CD4-positive, alpha-beta T cell (primary cell): ENCODE measurements at regions not wholly inside any gene's neighbourhood (a gene's known extent, or its start where the extent isn't known, plus 50 kb on each side); places are given as distances from the start of the nearest gene placed in this dataset.

Source experiments
- ATAC-seq: fragments of 200-7000 bp; cut with Tn5 transposase; one replicate; pipeline ENCODE4 v1.10.0; 2022; ENCODE audit warnings: mild to moderate bottlenecking; ENCODE audit not compliant: poor library complexity
- CTCF ChIA-PET: fragments of 350-600 bp; sonication (Branson Sonifier 250); formaldehyde crosslinking; loops from one replicate; lab custom pipeline; 2021; ENCODE audit warnings: antibody characterized with exemption, inconsistent platforms; lab: Charles Lee
- POLR2A ChIA-PET: fragments of 350-600 bp; sonication (Branson Sonifier 250); formaldehyde crosslinking; loops from one replicate; lab custom pipeline; 2021; ENCODE audit warnings: antibody characterized with exemption, inconsistent platforms; lab: Charles Lee
- DNase-seq, 14 experiments: peaks; one replicate each; pipeline ENCODE4 v3.0.0-alpha.2; 2013 to 2020; ENCODE audit warnings: mixed read lengths in 2 of 14
- H3K27ac ChIP-seq, 2 donors: one replicate each; pipeline versions ENCODE4 v1.5.1 to v1.7.0; 2013; ENCODE audit warnings: low read length in 2 of 2, low read depth in 1 of 2, mild to moderate bottlenecking in 1 of 2
- H3K27me3 ChIP-seq, 2 experiments: 1 replicate in 1 of 2; 2 replicates in 1 of 2; pipeline versions ENCODE4 v1.6.1 to v1.7.0; 2013; ENCODE audit warnings: low read length in 2 of 2, control low read depth in 1 of 2, mild to moderate bottlenecking in 1 of 2, moderate library complexity in 1 of 2; ENCODE audit not compliant: insufficient read depth in 2 of 2, control insufficient read depth in 1 of 2
- H3K36me3 ChIP-seq: one replicate; pipeline ENCODE4 v1.6.1; 2013; ENCODE audit warnings: low read length, control low read depth; ENCODE audit not compliant: insufficient read depth
- H3K4me1 ChIP-seq: one replicate; pipeline ENCODE4 v1.6.1; 2013; ENCODE audit warnings: low read length, control low read depth; ENCODE audit not compliant: insufficient read depth
- H3K4me3 ChIP-seq: one replicate; pipeline ENCODE4 v1.5.1; 2013; ENCODE audit warnings: mild to moderate bottlenecking, low read length, moderate library complexity
- H3K9me3 ChIP-seq, 2 experiments: 1 replicate in 1 of 2; 2 replicates in 1 of 2; pipeline versions ENCODE4 v1.6.1 to v1.7.0; 2013; ENCODE audit warnings: low read length in 2 of 2, mild to moderate bottlenecking in 2 of 2, control low read depth in 1 of 2, moderate library complexity in 1 of 2; ENCODE audit not compliant: control insufficient read depth in 1 of 2, insufficient read depth in 1 of 2
- H3K27ac Mint-ChIP-seq: one replicate; pipeline ENCODE4 v1.8.0; 2020; ENCODE audit warnings: mixed read lengths
- H3K27me3 Mint-ChIP-seq: one replicate; pipeline ENCODE4 v1.8.0; 2021; ENCODE audit warnings: mixed read lengths
- H3K36me3 Mint-ChIP-seq: one replicate; pipeline ENCODE4 v1.8.0; 2021; ENCODE audit warnings: low read depth, mixed read lengths
- H3K4me1 Mint-ChIP-seq: one replicate; pipeline ENCODE4 v1.8.0; 2021; ENCODE audit warnings: low read depth, mixed read lengths
- H3K4me3 Mint-ChIP-seq: one replicate; pipeline ENCODE4 v1.8.0; 2020; ENCODE audit warnings: mild to moderate bottlenecking, mixed read lengths
- H3K9me3 Mint-ChIP-seq: one replicate; pipeline ENCODE4 v1.8.0; 2020; ENCODE audit warnings: mixed read lengths
- CTCF ChIP-seq: fragments of 200-600 bp; IDR thresholded peaks from one replicate; pipeline ENCODE4 v1.8.0; 2022; ENCODE audit warnings: antibody characterized with exemption, mild to moderate bottlenecking
- intact Hi-C, 2 experiments: fragments of 100-400 bp; cut with DNase I in 1 of 2; cut with micrococcal nuclease in 1 of 2; formaldehyde crosslinking; loops; one replicate each; pipeline versions ENCODE4 v1.15.1 to v1.9.0; 2023 to 2025; cut with DNase I, micrococcal nuclease

GRCh38 chr7:55271069-55271626 lies 94.0 kb upstream of the LANCL2 start:
- Histone ChIP-seq H3K9me3 (no peaks in the 10 kb centered on the region), H3K4me1 (no peaks in the 10 kb centered on the region), H3K4me3 (no peak overlapping the region), H3K27me3 (peaks cover 0 to 3% of the 10 kb centered on the region in 2 experiments), H3K27ac (no peak overlapping the region), H3K36me3 (no peaks in the 10 kb centered on the region)
- ATAC-seq (no peak), DNase-seq (no peak)
- Mint-ChIP-seq H3K9me3 (no peaks in the 10 kb centered on the region), H3K36me3 (no peaks in the 10 kb centered on the region), H3K27me3 (peaks cover 9% of the 10 kb centered on the region), H3K4me1 (no peaks in the 10 kb centered on the region), H3K4me3 (no peak overlapping the region), H3K27ac (no peak overlapping the region)
- intact Hi-C loops = no loop called here
- POLR2A ChIA-PET = no interaction called here
- CTCF ChIA-PET = no interaction called here
- no peak for TF ChIP-seq CTCF

- Histone ChIP-seq H3K9me3 (no peaks in the 10 kb centered on the region), H3K27me3 (peaks cover 0 to 3% of the 10 kb centered on the region in 2 experiments), H3K27ac (no peak overlapping the region), H3K4me1 (no peaks in the 10 kb centered on the region), H3K36me3 (no peaks in the 10 kb centered on the region), H3K4me3 (no peak overlapping the region)
- DNase-seq (no peak), ATAC-seq (no peak)
- H3K9me3 Mint-ChIP-seq = no peaks in the 10 kb centered on the region
- ChIA-PET POLR2A (no interaction called here), CTCF (no interaction called here)
- H3K27me3 Mint-ChIP-seq = peaks cover 9% of the 10 kb centered on the region
- intact Hi-C loops = no loop called here
- no peak for TF ChIP-seq CTCF
- no peak overlapping the region for H3K4me3 Mint-ChIP-seq
- H3K36me3 Mint-ChIP-seq = no peaks in the 10 kb centered on the region
- no peak overlapping the region for H3K27ac Mint-ChIP-seq
- H3K4me1 Mint-ChIP-seq = no peaks in the 10 kb centered on the region
Measured at GRCh38 chr7:55271661-55272060, 93.5 kb upstream of the LANCL2 start.

GRCh38 chr7:55272328-55272727 lies 92.8 kb upstream of the LANCL2 start:
- Histone ChIP-seq H3K27me3 (peaks cover 0 to 3% of the 10 kb centered on the region in 2 experiments), H3K36me3 (no peaks in the 10 kb centered on the region), H3K4me1 (no peaks in the 10 kb centered on the region), H3K9me3 (no peaks in the 10 kb centered on the region), H3K27ac (no peak overlapping the region), H3K4me3 (no peak overlapping the region)
- no peak for ATAC-seq
- CTCF ChIA-PET = no interaction called here
- intact Hi-C loops = no loop called here
- Mint-ChIP-seq H3K4me3 (no peak overlapping the region), H3K4me1 (no peaks in the 10 kb centered on the region), H3K9me3 (no peaks in the 10 kb centered on the region), H3K27ac (no peak overlapping the region), H3K27me3 (peaks cover 9% of the 10 kb centered on the region), H3K36me3 (no peaks in the 10 kb centered on the region)
- no peak for TF ChIP-seq CTCF
- POLR2A ChIA-PET = no interaction called here
- no peak for DNase-seq
